ENCODE measurements at regions not wholly inside any gene's neighbourhood (a gene's known extent, or its start where the extent isn't known, plus 50 kb on each side); places are given as distances from the start of the nearest gene placed in this dataset.

- no peak for TF ChIP-seq CTCF (IDR thresholded peaks at IDR 0.05; ENCODE audit: poor library complexity, severe bottlenecking)
- no peak for TF ChIP-seq RAD21 (conservative IDR thresholded peaks at IDR 0.05)
- no peak for TF ChIP-seq EP300 (conservative IDR thresholded peaks at IDR 0.05; ENCODE audit: poor library complexity, severe bottlenecking)
- no peak for TF ChIP-seq EZH2 (IDR thresholded peaks at IDR 0.05; ENCODE audit: borderline replicate concordance, insufficient read depth, low read length, poor library complexity, severe bottlenecking)
- TF ChIP-seq SMC3 (conservative IDR thresholded peaks at IDR 0.05; ENCODE audit: poor library complexity), result no peak
- no peak for TF ChIP-seq POLR2AphosphoS5 (IDR thresholded peaks at IDR 0.05)
- TF ChIP-seq, protein P1, sequence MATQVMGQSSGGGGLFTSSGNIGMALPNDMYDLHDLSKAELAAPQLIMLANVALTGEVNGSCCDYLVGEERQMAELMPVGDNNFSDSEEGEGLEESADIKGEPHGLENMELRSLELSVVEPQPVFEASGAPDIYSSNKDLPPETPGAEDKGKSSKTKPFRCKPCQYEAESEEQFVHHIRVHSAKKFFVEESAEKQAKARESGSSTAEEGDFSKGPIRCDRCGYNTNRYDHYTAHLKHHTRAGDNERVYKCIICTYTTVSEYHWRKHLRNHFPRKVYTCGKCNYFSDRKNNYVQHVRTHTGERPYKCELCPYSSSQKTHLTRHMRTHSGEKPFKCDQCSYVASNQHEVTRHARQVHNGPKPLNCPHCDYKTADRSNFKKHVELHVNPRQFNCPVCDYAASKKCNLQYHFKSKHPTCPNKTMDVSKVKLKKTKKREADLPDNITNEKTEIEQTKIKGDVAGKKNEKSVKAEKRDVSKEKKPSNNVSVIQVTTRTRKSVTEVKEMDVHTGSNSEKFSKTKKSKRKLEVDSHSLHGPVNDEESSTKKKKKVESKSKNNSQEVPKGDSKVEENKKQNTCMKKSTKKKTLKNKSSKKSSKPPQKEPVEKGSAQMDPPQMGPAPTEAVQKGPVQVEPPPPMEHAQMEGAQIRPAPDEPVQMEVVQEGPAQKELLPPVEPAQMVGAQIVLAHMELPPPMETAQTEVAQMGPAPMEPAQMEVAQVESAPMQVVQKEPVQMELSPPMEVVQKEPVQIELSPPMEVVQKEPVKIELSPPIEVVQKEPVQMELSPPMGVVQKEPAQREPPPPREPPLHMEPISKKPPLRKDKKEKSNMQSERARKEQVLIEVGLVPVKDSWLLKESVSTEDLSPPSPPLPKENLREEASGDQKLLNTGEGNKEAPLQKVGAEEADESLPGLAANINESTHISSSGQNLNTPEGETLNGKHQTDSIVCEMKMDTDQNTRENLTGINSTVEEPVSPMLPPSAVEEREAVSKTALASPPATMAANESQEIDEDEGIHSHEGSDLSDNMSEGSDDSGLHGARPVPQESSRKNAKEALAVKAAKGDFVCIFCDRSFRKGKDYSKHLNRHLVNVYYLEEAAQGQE (IDR thresholded peaks at IDR 0.05; ENCODE audit: borderline replicate concordance), result no peak
- no peak for TF ChIP-seq TAF1 (IDR thresholded peaks at IDR 0.05; ENCODE audit: low read depth)
- no peak for TF ChIP-seq MXI1 (conservative IDR thresholded peaks at IDR 0.05; ENCODE audit: poor library complexity, severe bottlenecking)
Observed at GRCh38 chr3:46092702-46093080, 65.4 kb upstream of the XCR1 start.
